ENCODE measurements at regions not wholly inside any gene's neighbourhood (a gene's known extent, or its start where the extent isn't known, plus 50 kb on each side); places are given as distances from the start of the nearest gene placed in this dataset.

DNA sequence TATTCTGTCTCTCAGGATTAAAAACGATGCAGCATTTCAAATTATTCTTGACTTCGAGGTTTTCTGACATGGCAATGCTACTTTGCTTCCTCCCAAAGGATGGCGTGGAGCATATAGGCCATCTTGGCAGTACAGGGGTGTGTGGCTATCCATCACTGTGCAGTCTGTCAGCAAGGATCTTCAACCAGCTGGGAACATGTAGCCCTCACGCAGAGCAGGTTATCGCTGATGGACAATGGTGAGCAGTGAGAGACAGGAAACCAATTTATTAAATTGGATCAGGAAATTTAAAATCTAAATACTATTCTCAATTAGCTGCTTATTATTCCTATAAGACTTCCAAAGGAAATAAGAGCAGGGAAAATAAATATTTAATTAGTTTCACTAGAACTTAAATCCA is 615.3 kb downstream of the OTOL1 start:
- intact Hi-C loops (cut with micrococcal nuclease): no loop called here

DNA sequence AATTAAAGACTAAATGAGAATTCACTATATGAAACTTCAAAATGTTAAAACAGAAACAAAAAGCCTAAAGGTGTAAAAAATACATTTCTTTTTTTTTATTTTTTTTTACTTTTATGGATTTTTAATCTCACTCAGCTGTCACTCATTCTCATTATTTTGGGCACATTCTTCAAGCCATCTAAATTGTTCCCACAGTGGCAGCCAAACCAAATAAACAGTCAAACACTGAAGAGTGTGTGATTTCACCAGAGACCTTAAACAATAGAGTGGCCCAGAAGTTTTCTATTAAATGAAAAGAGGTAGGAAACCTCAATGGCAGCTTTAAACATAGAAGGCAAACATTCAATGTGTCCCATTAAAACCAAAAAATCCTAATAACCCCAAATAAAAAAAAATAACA is 616.1 kb downstream of the OTOL1 start:
- intact Hi-C loops (cut with micrococcal nuclease): no loop called here

DNA sequence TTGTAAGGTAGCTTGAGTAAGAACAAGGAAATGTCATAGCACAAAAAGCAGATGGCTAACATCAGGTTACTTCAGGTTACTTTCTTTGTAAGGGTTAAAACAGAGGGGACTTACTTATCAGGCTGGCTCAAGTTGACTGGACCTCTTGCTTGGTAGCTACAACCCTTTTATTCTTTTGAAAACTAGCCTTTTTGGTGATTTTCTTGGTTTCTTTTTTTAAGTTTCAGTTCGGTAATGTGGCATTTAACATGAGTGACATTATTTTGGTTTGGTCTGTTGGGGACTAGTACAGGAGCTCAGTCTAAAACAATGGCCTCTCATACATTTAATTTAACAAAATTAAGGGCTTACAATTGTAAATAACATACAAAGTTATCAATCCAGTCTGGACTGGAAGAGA is 621.4 kb downstream of the OTOL1 start:
- intact Hi-C loops (cut with micrococcal nuclease): no loop called here

DNA sequence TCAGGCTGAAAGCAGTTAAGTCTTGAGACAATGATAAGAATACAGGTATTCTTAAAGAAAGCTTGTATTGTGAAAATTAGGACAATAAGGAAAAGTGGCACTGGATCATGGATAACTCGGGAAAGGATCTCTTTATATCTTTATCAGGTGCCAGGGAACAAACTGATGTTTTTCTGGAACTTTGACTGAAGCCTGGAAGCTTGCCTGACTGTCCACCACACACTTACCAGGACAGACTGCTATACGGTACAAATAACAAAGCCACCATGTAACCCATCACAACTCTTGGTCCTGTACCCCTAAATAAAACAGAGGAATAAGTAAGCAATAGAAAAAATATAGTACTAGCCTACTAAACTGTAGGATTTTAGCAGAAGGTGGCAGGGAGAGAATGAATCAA is 623.0 kb downstream of the OTOL1 start:
- intact Hi-C loops (cut with micrococcal nuclease): no loop called here

DNA sequence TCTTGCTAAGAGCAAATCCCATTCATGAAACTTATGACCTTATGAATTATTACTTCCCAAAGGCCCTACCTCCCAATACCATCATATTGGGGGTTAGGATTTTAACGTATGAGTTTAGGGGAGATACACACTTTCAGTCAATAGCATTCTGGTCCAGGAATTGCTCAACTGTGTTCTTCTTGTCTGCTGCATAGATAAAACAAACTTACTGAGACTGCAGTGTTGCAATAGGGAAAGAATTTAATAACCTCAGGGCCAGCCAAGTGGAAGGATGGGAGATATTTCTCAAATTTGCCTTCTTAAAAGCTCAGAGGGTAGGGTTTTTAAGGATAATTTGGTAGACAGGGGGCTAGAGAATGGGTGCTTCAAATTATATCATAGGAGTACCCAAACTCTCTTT is 625.8 kb downstream of the OTOL1 start:
- intact Hi-C loops (cut with micrococcal nuclease): no loop called here

DNA sequence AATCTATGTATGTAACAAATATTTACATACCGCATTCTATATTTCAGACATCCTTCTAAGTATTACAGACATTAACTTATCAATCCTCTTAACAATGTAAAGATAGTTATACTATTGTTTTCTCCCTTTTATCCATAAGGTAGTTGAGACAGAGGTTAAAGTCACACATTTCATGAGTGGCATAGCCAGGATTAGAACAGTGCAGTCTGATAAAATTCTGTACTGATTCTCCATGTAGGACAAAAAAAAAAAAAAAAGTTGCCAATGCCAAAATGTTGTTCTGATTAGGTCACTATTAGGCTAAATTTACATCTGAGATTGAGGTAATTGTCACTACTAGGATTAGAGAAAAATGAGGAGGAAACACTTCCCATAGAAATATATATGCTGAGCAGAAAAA is 629.2 kb downstream of the OTOL1 start:
- intact Hi-C loops (cut with micrococcal nuclease): no loop called here

DNA sequence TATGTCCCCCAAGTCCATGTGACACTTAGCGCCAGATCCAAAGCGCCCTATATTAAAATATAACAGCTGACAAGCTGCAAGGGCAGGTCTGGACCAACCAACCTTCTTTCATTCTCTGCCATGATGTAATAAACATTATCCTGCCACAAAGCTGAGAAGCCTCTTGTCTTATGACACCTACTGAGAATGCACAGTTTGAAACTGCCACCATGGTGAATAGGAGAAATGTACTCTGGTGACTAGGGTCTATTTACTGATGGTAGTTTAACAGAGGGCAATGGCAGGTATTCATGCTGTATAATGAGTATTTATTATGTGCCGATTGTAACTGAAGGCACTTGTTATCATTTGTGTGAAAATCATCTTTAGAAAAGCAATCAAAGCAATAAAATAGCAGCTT is 634.0 kb downstream of the OTOL1 start:
- intact Hi-C loops (cut with micrococcal nuclease): no loop called here

DNA sequence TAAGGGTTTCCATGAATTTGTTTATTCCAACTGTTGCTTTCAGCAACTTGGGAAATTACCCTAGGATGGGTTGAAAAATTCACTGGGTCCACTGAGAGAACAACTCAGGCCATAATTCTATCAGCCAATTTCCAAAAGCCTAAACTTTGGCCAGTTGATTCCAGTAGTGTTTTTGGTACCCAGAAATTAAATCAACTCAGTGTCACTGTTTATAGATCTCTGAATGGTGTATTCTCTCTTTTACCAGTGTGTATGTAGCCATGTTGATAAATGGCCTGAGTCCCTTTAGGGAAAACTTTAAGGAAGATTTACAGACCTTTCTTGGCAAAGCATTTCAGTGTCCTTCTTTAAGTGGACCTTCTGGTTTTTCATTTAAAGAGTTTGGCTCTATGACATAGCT is 636.4 kb downstream of the OTOL1 start:
- intact Hi-C loops (cut with micrococcal nuclease): no loop called here

DNA sequence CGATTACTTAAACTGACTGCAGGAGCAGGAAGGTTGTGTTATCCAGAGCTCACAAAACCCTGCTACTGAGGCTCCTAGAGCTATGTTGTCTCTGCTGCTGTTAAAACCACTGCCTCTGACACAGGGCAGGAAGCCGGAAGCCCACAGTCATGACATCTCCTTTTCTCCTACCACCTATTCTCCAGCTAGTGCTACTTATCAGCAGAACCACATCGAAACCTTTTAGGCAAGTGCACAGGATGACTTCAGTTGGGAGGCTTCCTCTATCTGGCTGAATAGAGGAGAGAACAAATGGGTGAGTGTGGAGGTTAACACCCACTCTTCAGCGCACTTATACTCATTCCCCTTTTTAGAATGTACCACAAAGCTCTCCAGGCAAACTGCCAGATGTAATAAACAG is 638.0 kb downstream of the OTOL1 start:
- intact Hi-C loops (cut with micrococcal nuclease): no loop called here

DNA sequence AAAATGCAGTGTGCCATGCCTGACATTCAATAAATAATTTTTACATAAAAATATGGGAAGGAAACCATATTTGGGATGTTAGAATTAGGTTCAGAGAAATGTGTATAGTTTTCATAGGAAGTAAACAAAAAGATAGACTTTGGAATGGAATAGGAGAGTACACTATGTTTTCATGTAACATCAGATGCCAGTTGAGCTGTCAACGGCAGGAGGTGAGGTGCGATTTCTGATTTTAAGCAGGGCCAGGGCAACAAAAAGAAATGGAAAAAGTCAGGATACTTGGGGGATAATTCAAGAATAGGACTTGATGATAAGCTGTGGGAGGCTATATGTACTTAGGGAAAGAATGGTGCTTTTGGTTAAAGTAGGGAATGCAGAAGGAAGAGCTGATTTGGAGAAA is 639.5 kb downstream of the OTOL1 start:
- intact Hi-C loops (cut with micrococcal nuclease): no loop called here

DNA sequence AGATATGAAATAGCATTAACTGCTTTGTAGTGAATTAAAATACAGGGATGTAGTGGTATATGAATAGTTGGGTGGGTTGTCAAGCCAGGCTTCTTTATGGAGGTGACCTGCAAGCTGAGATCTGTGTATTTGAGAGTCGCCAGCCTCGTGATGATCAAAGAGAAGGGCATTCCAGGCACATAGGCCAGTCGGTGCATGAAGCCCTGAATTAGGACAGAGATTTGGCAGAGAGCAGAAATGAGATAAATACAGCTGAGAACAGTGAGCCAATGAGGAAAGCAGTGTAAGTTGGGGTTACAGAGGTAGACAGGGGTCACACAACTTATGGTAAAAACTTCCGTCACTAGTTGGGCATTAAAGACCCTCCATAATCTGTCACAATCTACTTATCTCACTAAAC is 641.9 kb downstream of the OTOL1 start:
- intact Hi-C loops (cut with micrococcal nuclease): no loop called here

DNA sequence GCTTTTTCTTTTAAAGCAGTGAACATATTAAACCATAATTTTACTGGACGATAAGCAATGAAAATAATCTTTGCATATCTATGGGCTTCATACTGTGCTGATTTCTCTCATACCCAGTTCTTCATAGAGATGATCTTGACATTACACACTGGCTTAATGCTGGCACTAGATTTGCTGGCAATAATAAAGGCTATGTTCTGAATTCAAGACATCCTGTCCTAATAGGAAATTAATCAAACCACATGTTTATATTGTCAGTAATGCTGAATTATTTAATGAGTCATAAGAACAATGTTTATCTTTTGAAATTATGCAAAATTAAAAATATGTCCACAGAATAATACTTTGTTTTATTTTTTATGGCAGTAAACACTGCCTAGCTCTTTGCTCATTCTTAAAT is 643.2 kb downstream of the OTOL1 start:
- intact Hi-C loops (cut with micrococcal nuclease): no loop called here

DNA sequence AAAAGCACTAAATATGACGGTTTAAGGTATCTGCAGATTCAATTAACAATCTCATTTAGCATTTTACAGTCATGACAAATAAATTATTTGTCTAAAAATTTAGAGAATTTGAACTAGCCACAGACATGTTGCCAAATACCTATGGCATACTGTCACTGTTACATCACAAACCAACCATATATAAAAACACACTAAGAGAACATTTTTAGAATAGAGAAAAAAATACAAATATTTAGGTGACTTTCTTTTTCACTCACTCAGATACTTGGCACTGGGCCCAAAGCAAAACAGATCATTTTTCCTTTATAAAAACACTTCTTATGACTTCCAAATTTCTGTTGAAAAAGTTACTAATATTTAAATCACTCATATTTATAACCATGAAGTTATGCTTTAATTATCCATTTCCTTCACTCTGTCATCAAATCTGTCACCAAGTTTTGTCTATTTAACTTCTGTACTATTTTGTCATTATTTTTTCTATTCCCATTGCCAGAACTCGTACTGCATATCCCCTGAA is 644.7 kb downstream of the OTOL1 start:
- intact Hi-C loops (cut with micrococcal nuclease): no loop called here

DNA sequence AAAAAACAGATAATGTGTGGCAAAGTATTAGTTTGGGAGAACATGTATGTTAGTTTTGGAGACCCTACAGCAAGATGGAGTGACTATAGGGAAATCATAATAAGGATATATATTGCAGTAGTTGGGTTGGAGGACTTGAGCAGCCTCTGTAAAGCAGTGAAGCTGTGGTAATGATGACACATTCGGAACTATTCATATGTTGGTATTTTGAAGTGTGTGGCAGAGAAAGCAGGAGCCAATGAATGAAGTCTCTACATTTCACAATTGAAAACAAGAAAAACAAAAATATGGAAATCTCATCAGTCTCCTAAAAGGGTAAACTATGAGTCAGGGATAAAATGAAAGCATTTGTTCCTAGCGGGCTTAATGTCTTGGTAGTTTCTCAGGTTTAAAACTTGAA is 645.9 kb downstream of the OTOL1 start:
- intact Hi-C loops (cut with micrococcal nuclease): no loop called here

DNA sequence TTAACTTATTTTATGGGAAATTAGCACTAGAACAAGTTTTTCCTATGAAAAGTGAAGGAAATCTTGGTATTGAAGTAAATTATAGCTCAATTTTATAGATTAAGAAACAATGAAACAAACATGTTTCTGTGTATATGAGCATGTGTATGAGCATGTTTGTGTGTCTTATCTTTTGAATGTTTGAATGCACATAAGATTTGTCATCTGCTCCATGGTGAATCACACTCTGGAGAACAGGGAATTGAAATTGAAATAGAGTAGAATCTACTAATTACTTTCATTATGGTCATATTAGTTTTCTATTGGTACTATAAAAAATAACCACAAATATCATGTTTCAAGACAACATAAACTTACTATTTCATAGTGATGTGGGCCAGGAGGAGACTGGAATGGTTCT is 646.6 kb downstream of the OTOL1 start:
- intact Hi-C loops (cut with micrococcal nuclease): no loop called here

DNA sequence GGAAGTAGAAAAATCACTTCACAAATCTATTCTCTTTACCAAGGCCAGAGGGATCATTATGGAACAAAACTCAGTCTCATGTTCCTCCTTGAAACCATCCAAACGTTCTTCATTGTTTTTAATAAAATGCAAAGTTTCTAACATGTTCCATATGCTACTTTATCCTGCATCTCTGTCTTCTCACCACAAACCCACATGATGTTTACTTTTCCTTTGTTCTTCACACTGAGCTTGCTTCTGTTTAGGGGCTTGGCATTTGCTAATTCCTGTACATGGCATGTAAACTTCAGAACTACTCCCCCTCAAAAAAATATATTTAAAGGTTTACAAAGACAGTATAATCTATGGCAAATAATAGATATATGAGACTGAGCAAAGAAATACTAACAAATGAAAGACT is 651.4 kb downstream of the OTOL1 start:
- intact Hi-C loops (cut with micrococcal nuclease): no loop called here

DNA sequence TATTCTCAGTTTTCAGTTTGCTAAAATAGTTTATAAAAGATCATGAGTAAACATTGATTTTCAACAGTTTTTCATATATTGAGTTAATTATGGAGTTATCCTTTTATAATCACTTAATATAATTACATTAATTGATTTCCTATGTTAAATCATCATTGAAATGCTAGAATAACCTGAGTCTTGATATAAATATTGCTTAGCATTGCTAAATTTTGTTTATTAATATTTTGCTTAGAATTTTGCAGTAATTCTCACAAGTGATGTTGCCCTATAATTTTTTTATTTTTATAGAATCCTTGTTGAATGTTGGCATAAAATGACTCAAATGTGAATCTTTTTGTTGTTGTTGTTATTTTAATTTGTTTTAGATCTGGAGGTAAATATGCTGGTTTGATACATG is 654.2 kb downstream of the OTOL1 start:
- intact Hi-C loops (cut with micrococcal nuclease): no loop called here

DNA sequence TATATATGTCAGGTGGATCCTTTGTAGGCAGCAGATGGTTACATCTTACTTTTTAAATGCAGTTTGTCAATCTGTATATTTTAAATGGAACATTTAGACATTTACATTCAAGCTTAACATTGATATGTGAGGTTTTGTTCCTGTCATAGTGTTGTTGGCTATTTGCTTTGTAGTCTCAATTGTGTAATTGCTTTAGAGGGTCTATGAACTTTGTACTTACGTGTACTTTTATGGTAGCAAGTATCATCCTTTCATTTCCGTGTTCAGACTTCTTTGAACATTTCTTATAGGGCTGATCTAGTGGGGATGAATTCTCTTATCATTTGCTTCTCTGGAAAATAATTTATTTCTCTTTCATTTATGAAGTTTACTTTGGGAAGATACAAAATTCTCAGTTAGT is 656.0 kb downstream of the OTOL1 start:
- intact Hi-C loops (cut with micrococcal nuclease): no loop called here

DNA sequence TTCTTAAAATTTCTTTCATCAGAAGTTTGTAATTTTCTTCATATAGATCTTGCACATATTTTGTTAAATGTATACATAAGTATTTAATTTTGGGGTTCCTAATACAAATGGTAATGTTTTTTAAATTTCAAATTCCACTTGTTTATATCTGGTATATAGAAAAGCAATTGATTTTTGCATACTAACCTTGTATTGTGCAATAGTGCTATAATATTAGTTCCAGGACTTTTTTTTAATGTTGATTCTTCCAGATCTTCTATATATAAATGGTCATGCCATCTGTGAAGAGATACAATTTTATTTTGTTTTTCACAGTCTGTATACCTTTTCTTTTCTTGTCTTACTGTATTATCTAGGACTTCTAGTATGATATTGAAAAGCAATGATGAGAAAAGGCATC is 665.0 kb downstream of the OTOL1 start:
- intact Hi-C loops (cut with micrococcal nuclease): no loop called here

DNA sequence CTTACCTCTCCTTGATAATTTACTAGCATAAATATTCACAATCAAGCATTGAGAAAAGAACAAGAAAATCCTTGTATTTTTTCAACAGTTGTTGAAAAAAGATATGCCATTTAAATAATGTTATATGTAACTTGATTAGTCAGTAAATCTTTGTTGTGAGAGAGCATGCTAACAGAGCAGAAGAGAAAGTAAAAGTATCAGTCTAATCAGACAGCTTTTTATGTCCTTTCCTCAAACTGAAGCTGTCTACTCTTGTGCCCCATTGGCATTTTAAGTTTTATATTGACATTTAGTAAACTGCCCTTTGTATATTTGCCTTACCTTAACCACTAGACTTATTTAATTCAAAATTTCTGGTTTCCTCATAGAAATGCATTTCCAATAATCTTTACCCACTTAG is 668.7 kb downstream of the OTOL1 start:
- intact Hi-C loops (cut with micrococcal nuclease): no loop called here

DNA sequence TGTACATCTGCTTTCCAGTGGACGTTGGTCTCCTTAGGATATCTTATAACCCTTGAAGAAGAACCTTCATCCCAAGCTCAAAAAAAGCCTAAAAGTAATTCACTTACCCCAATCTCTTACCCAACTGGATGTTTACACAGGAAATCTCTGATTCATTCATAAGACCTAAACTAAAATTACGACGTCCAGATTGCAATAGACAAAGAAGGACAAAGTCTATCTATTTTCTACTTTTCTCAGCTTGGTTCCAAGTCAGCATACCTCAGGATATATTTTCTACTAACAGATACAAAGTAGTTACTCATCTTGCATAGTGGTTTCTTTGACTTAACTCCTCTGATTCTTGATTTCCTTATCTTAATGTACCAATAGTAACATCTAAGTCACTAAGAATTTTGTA is 669.9 kb downstream of the OTOL1 start:
- intact Hi-C loops (cut with micrococcal nuclease): no loop called here

DNA sequence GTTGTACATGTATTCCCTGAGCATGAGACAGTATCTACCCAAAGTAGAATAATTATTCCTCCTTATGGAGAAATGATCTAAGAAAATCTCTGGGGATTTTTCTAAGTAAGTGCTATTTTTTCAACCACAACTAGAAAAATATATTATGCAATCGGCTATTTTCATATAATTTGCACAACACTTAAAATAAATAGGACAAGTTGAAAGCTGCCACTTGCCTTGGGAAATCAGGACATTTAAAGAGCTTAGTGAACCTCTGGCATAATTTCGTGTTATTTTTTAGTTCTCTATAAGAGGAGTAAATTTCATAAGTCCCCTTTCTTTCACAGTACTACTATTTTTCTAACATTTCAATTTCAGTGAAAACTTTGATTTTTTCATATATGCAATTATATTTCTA is 672.1 kb downstream of the OTOL1 start:
- intact Hi-C loops (cut with micrococcal nuclease): no loop called here

DNA sequence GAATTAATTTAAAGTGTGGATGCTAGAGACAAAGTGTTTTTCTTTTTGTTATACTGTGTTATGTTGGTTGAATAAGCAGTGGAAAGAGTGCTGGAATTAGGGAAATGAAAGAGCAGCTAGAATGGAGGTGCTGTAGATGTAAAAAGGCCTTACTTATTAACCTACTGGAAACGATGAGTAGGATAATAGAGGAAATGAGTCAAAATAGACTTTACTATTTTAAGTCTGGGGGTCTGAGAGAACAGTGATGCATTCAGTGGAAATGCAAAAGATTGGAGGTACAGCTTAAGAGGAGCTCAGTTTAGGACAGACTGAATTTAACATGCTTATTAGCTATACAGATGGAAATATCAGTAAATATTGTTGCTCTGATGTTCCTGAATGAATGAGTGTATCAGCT is 674.0 kb downstream of the OTOL1 start:
- intact Hi-C loops (cut with micrococcal nuclease): no loop called here

DNA sequence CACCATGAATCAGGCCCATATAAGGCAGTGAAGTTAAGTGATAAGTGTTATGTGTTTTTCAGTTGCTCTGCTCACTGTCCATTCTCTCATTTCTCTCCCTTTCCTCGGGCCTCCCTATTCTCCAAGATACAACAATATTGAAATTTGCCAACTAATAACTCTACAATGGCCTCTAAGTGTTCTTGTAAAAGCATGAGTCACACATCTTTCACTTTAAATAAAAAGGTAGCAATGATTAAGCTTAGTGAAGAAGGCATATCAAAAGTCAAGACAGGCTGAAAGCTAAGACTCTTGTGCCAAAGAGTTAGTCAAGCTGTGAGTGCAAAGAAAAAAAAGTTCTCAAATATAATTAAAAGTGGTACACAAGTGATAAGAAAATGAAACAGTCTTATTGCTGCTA is 675.4 kb downstream of the OTOL1 start:
- intact Hi-C loops (cut with micrococcal nuclease): no loop called here

DNA sequence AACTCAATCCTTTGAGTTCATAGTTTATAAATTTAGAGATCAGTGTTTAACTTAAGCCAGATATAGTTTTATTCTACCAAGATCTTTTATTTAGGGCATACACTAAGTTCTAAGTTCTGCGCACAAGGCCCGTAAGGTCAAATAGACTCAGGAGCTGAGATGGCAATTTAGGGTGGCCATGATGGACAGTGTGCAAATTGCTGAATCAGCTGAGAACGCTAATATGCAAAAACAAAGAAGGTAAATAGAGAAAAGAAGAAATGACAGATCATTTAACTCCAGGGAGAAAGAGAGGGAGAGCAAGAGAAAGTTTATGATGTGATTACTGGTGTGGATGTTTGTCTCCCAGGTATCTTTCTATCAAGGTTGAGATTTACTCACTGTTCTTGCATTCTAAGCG is 678.5 kb downstream of the OTOL1 start:
- intact Hi-C loops (cut with micrococcal nuclease): no loop called here

Data from T-helper 2 cell treated with Interferon-gamma antibody and Interleukin-4, amounts not matched to agents 100 ng/mL and 5 ng/mL, for 36 hours (primary cell).